Neuronal stem cell (in vitro differentiated cells): ENCODE measurements at regions not wholly inside any gene's neighbourhood (a gene's known extent, or its start where the extent isn't known, plus 50 kb on each side); places are given as distances from the start of the nearest gene placed in this dataset.

Experiments
- DNase-seq: peaks from one replicate; pipeline ENCODE4 v3.0.0-alpha.2; 2013; ENCODE audit warnings: low spot score
- H2AFZ ChIP-seq: one replicate; pipeline ENCODE4 v1.6.1; 2013; ENCODE audit warnings: mild to moderate bottlenecking, low read length, inconsistent platforms
- H2AK5ac ChIP-seq: 2 replicates; pipeline ENCODE4 v1.6.1; 2013; ENCODE audit warnings: low read depth, mild to moderate bottlenecking, inconsistent platforms, low read length, moderate library complexity, mixed read lengths
- H2BK120ac ChIP-seq: 2 replicates; pipeline ENCODE4 v1.6.1; 2013; ENCODE audit warnings: low read depth, mild to moderate bottlenecking, inconsistent platforms, low read length, moderate library complexity, mixed read lengths
- H2BK12ac ChIP-seq: one replicate; pipeline ENCODE4 v1.6.1; 2013; ENCODE audit warnings: low read length, inconsistent platforms
- H2BK15ac ChIP-seq: 2 replicates; pipeline ENCODE4 v1.6.1; 2013; ENCODE audit warnings: mild to moderate bottlenecking, low read length, inconsistent platforms, mixed read lengths
- H2BK5ac ChIP-seq: one replicate; pipeline ENCODE4 v1.6.1; 2013; ENCODE audit warnings: inconsistent platforms, mild to moderate bottlenecking, low read length, moderate library complexity
- H3K14ac ChIP-seq: one replicate; pipeline ENCODE4 v1.6.1; 2013; ENCODE audit warnings: low read length, inconsistent platforms
- H3K18ac ChIP-seq: 2 replicates; pipeline ENCODE4 v1.6.1; 2013; ENCODE audit warnings: low read length, inconsistent platforms
- H3K23ac ChIP-seq: 2 replicates; pipeline ENCODE4 v1.6.1; 2013; ENCODE audit warnings: low read depth, mild to moderate bottlenecking, mixed read lengths, low read length, inconsistent platforms; ENCODE audit not compliant: poor library complexity
- H3K27ac ChIP-seq: replicated peaks from 3 replicates; pipeline ENCODE4 v1.5.1; 2013; ENCODE audit warnings: low read length, inconsistent platforms
- H3K27me3 ChIP-seq, 3 experiments: 2 replicates each; pipeline ENCODE4 v1.6.1; 2013; ENCODE audit warnings: low read length in 3 of 3, mild to moderate bottlenecking in 2 of 3, inconsistent platforms in 1 of 3, low read depth in 1 of 3, mixed read lengths in 1 of 3, moderate library complexity in 1 of 3; ENCODE audit not compliant: control insufficient read depth in 3 of 3, insufficient read depth in 3 of 3
- H3K36me3 ChIP-seq, 2 donors: replicated peaks in 1 of 2; 2 replicates each; pipeline ENCODE4 v1.6.1; 2013; ENCODE audit warnings: low read length in 2 of 2; ENCODE audit not compliant: control insufficient read depth in 2 of 2, insufficient read depth in 2 of 2
- H3K4ac ChIP-seq: 2 replicates; pipeline ENCODE4 v1.6.1; 2013; ENCODE audit warnings: inconsistent platforms, mild to moderate bottlenecking, low read length, moderate library complexity
- H3K4me1 ChIP-seq, 2 donors: 1 replicate in 1 of 2; 2 replicates in 1 of 2; pipeline ENCODE4 v1.6.1; 2013; ENCODE audit warnings: low read length in 2 of 2, low read depth in 1 of 2; ENCODE audit not compliant: control insufficient read depth in 2 of 2, insufficient read depth in 1 of 2
- H3K4me2 ChIP-seq: one replicate; pipeline ENCODE4 v1.6.1; 2013; ENCODE audit warnings: mild to moderate bottlenecking, low read length, inconsistent platforms; ENCODE audit not compliant: insufficient read depth, poor library complexity, severe bottlenecking
- H3K4me3 ChIP-seq, 2 donors: 2 replicates each; pipeline ENCODE4 v1.5.1; 2013; ENCODE audit warnings: low read length in 2 of 2, mild to moderate bottlenecking in 2 of 2, inconsistent platforms in 1 of 2, moderate library complexity in 1 of 2
- H3K79me1 ChIP-seq: one replicate; pipeline ENCODE4 v1.6.1; 2013; ENCODE audit warnings: low read depth, mild to moderate bottlenecking, inconsistent platforms, low read length, moderate library complexity
- H3K9ac ChIP-seq: one replicate; pipeline ENCODE4 v1.6.1; 2013; ENCODE audit warnings: mild to moderate bottlenecking, low read depth, low read length, inconsistent platforms; ENCODE audit not compliant: poor library complexity
- H3K9me3 ChIP-seq, 2 donors: replicated peaks in 1 of 2; 2 replicates each; pipeline versions ENCODE3 to v1.6.1; 2013; ENCODE audit warnings: low read length in 2 of 2, mild to moderate bottlenecking in 2 of 2, inconsistent platforms in 1 of 2, low read depth in 1 of 2, mixed read lengths in 1 of 2, moderate library complexity in 1 of 2; ENCODE audit not compliant: control insufficient read depth in 2 of 2, insufficient read depth in 1 of 2
- H4K8ac ChIP-seq: one replicate; pipeline ENCODE4 v1.6.1; 2013; ENCODE audit warnings: low read depth, mild to moderate bottlenecking, inconsistent platforms, low read length, moderate library complexity
- H4K91ac ChIP-seq: one replicate; pipeline ENCODE4 v1.6.1; 2013; ENCODE audit warnings: low read length, low read depth, mild to moderate bottlenecking, inconsistent platforms; ENCODE audit not compliant: poor library complexity
- WGBS, 2 donors: extraction: QIAGEN DNeasy Blood & Tissue Kit; methylation state at CpG; one replicate each; pipeline ENCODE4 v1.1.7; 2013; ENCODE audit warnings: missing lambda C conversion rate in 2 of 2, mixed read lengths in 1 of 2; ENCODE audit not compliant: insufficient read length in 2 of 2, insufficient replicate concordance in 1 of 2; ENCODE audit errors: extremely low coverage in 2 of 2; 5-methylcytosine and 5-hydroxymethylcytosine counted together

GRCh38 chr13:85575110-85575509, 224.1 kb downstream of the SLITRK6 start:
- no peak overlapping the region for H3K4me3 ChIP-seq
- H2BK15ac ChIP-seq, result no peak overlapping the region
- H3K27me3 ChIP-seq, result no peaks in the 10 kb centered on the region
- no peak overlapping the region for H3K14ac ChIP-seq
- H3K9me3 ChIP-seq, result no peaks in the 10 kb centered on the region
- H3K4me1 ChIP-seq, result no peaks in the 10 kb centered on the region
- no peak overlapping the region for H4K8ac ChIP-seq
- H3K18ac ChIP-seq, result no peak overlapping the region
- H3K4me2 ChIP-seq, result no peak overlapping the region
- no peaks in the 10 kb centered on the region for H3K36me3 ChIP-seq
- H2AK5ac ChIP-seq, result no peak overlapping the region
- no peak overlapping the region for H3K23ac ChIP-seq
- no peak overlapping the region for H4K91ac ChIP-seq
- H3K27ac ChIP-seq, result no peak overlapping the region
- no peak overlapping the region for H2BK120ac ChIP-seq
- H2BK12ac ChIP-seq, result no peak overlapping the region
- H3K4ac ChIP-seq, result no peak overlapping the region
- no peak overlapping the region for H3K9ac ChIP-seq
- no peak overlapping the region for H2AFZ ChIP-seq
- no peak overlapping the region for H2BK5ac ChIP-seq
- DNase-seq, result no peak
- no peaks in the 10 kb centered on the region for H3K79me1 ChIP-seq

- Histone ChIP-seq H4K8ac (no peak overlapping the region), H2AFZ (no peak overlapping the region), H3K36me3 (no peaks in the 10 kb centered on the region), H3K4me1 (no peaks in the 10 kb centered on the region), H3K9ac (no peak overlapping the region), H3K27me3 (no peaks in the 10 kb centered on the region), H3K14ac (no peak overlapping the region), H3K4me3 (no peak overlapping the region), H3K9me3 (no peaks in the 10 kb centered on the region), H2BK12ac (no peak overlapping the region), H3K4me2 (no peak overlapping the region), H3K79me1 (no peaks in the 10 kb centered on the region), H2AK5ac (no peak overlapping the region), H3K4ac (no peak overlapping the region), H3K23ac (no peak overlapping the region), H3K18ac (no peak overlapping the region), H2BK15ac (no peak overlapping the region), H4K91ac (no peak overlapping the region), H3K27ac (no peak overlapping the region), H2BK5ac (no peak overlapping the region), H2BK120ac (no peak overlapping the region)
- no peak for DNase-seq
- no CpG with 5 or more reads among the region's 2 CpGs for WGBS, 2 donors
These were observed 231.3 kb downstream of the SLITRK6 start for GRCh38 chr13:85567909-85568308.

GRCh38 chr13:85565652-85566051, 233.6 kb downstream of the SLITRK6 start:
- no CpG with 5 or more reads among the region's 6 CpGs for WGBS, 2 donors
- H2AFZ ChIP-seq, result no peak overlapping the region

GRCh38 chr13:85564598-85564997, 234.6 kb downstream of the SLITRK6 start:
- no peak overlapping the region for H3K27ac ChIP-seq
- H4K8ac ChIP-seq, result no peak overlapping the region
- H3K9ac ChIP-seq, result no peak overlapping the region
- H2BK12ac ChIP-seq, result no peak overlapping the region
- no peak overlapping the region for H3K4ac ChIP-seq
- no peak overlapping the region for H2AK5ac ChIP-seq
- H2BK120ac ChIP-seq, result no peak overlapping the region
- H3K4me2 ChIP-seq, result no peak overlapping the region
- no peak overlapping the region for H2AFZ ChIP-seq
- DNase-seq, result no peak
- H4K91ac ChIP-seq, result no peak overlapping the region
- no CpG with 5 or more reads among the region's 1 CpG for WGBS, 2 donors
- H3K27me3 ChIP-seq, result no peaks in the 10 kb centered on the region
- H2BK5ac ChIP-seq, result no peak overlapping the region
- no peak overlapping the region for H3K14ac ChIP-seq
- no peaks in the 10 kb centered on the region for H3K36me3 ChIP-seq
- H3K4me3 ChIP-seq, result no peak overlapping the region
- H3K23ac ChIP-seq, result no peak overlapping the region
- no peaks in the 10 kb centered on the region for H3K79me1 ChIP-seq
- no peak overlapping the region for H3K18ac ChIP-seq
- no peaks in the 10 kb centered on the region for H3K4me1 ChIP-seq
- no peak overlapping the region for H2BK15ac ChIP-seq
- H3K9me3 ChIP-seq, result no peaks in the 10 kb centered on the region

More at GRCh38 chr13:85565652-85566051, 233.6 kb downstream of the SLITRK6 start:
- H3K23ac ChIP-seq, result no peak overlapping the region
- no peak overlapping the region for H3K18ac ChIP-seq
- H4K8ac ChIP-seq, result no peak overlapping the region
- H2BK5ac ChIP-seq, result no peak overlapping the region
- H3K79me1 ChIP-seq, result no peaks in the 10 kb centered on the region
- no peak overlapping the region for H2BK120ac ChIP-seq
- no peak overlapping the region for H2BK15ac ChIP-seq
- H3K4ac ChIP-seq, result no peak overlapping the region
- H3K9me3 ChIP-seq, result no peaks in the 10 kb centered on the region
- H3K14ac ChIP-seq, result no peak overlapping the region
- no peak overlapping the region for H3K4me2 ChIP-seq
- no peak overlapping the region for H3K27ac ChIP-seq
- no peak for DNase-seq
- no peak overlapping the region for H3K4me3 ChIP-seq
- no peaks in the 10 kb centered on the region for H3K27me3 ChIP-seq
- H4K91ac ChIP-seq, result no peak overlapping the region
- H2AK5ac ChIP-seq, result no peak overlapping the region
- no peaks in the 10 kb centered on the region for H3K4me1 ChIP-seq
- H2BK12ac ChIP-seq, result no peak overlapping the region
- no peak overlapping the region for H3K9ac ChIP-seq
- no peaks in the 10 kb centered on the region for H3K36me3 ChIP-seq
